ENCODE measurements at regions not wholly inside any gene's neighbourhood (a gene's known extent, or its start where the extent isn't known, plus 50 kb on each side); places are given as distances from the start of the nearest gene placed in this dataset.
A peak's percentile ranks its signal among the peaks of the same experiment; 100 is the strongest.

DNA sequence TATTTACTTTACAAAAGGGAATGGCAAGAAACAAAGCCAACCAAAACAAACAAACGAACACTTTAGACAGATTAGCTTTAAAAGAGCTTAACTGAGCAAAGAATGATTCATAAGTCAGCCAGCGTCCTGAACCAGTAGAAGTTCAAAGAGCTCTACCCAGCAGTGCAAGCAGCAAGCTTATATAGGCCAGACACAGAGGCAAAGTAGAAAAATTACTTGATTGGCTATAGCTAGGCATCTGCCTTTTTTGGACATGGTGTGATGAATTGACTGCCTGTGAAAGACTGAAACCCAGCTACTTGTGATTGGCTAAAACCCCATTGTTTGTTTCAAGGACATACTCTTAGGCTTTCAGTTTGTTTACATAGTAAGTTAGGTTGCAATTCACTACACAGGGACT lies 2120.0 kb upstream of the RAG2 start:
- Histone ChIP-seq H3K27ac (ENCODE audit: control insufficient read depth, insufficient read depth) (no peak overlapping the region), H3K4me3 (no peak overlapping the region), H3K4me1 (ENCODE audit: control insufficient read depth, insufficient read depth, low read length) (no peaks in the 10 kb centered on the region), H3K36me3 (ENCODE audit: control insufficient read depth in 2 of 2, insufficient read depth in 2 of 2, low read length in 1 of 2) (no peaks in the 10 kb centered on the region), H3K79me2 (ENCODE audit: control insufficient read depth, insufficient read depth, low read length) (no peaks in the 10 kb centered on the region), H3K9ac (ENCODE audit: control insufficient read depth, insufficient read depth, low read length) (no peak overlapping the region), H3K9me3 (replicated peaks; ENCODE audit: control insufficient read depth, insufficient read depth, low read length) (no peaks in the 10 kb centered on the region), H2AFZ (ENCODE audit: control insufficient read depth, low read depth, low read length) (no peak overlapping the region), H3K27me3 (replicated peaks in 1 of 2; ENCODE audit: control insufficient read depth in 2 of 2, insufficient read depth in 2 of 2, low read length in 1 of 2) (no peaks in the 10 kb centered on the region), H4K20me1 (ENCODE audit: control insufficient read depth, insufficient read depth) (no peaks in the 10 kb centered on the region), H3K4me2 (ENCODE audit: control insufficient read depth, insufficient read depth) (no peak overlapping the region)
- in situ Hi-C loops (cut with MboI), result no loop called here
- POLR2A ChIA-PET, result no interaction called here
- CTCF ChIA-PET, result no interaction called here
- ATAC-seq (no peak), FAIRE-seq (no peak), DNase-seq (ENCODE audit: low read depth, low spot score) (no peak)
- no TSS peak for BruUV-seq (replicated peaks)
- 0% methylated on average over 2 of the region's 2 CpGs for WGBS (ENCODE audit: insufficient coverage, insufficient replicate concordance, low lambda C conversion rate, missing lambda C conversion rate)
- intact Hi-C loops (cut with micrococcal nuclease; ENCODE audit: unreplicated experiment), result no loop called here
- no peak for TF ChIP-seq TCF3 (IDR thresholded peaks at IDR 0.05; ENCODE audit: borderline replicate concordance, insufficient read depth, low read depth, low read length)
- peak; percentile 61; the same call in 1 of the 2 replicates for TF ChIP-seq NFYB (IDR thresholded peaks at IDR 0.05; ENCODE audit: insufficient read depth, low read depth, low read length)
- SMC1A ChIA-PET (ENCODE audit: uncharacterized antibody, unreplicated experiment), result no interaction called here
- RAD21 ChIA-PET (ENCODE audit: unreplicated experiment), result no interaction called here

DNA sequence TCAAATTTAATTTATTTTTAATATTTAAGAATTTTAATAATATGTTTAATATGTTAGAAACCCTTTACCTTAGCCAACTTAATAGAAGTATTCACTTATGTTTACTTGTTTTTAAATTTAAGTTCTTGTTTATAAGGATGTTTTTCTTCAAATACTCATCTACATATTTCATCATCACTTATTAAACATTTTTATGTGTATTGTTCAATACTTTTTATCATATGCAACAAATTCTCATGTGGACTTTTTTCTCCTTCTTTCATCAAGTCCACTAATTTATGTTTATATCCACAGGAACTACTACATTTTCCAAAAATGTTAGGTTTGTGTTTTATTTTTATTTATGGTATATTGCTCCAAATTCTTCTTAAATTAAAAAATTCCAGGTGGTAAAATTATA lies 2113.1 kb upstream of the RAG2 start:
- SMC1A ChIA-PET (ENCODE audit: uncharacterized antibody, unreplicated experiment), result no interaction called here
- no peaks in the 10 kb centered on the region for H4K20me1 ChIP-seq (ENCODE audit: control insufficient read depth, insufficient read depth)
- H3K4me1 ChIP-seq (ENCODE audit: control insufficient read depth, insufficient read depth, low read length), result no peaks in the 10 kb centered on the region
- H3K4me2 ChIP-seq (ENCODE audit: control insufficient read depth, insufficient read depth), result no peak overlapping the region
- in situ Hi-C loops (cut with MboI), result no loop called here
- POLR2A ChIA-PET, result no interaction called here
- no peak overlapping the region for H3K27ac ChIP-seq (ENCODE audit: control insufficient read depth, insufficient read depth)
- intact Hi-C loops (cut with micrococcal nuclease; ENCODE audit: unreplicated experiment), result no loop called here
- H3K36me3 ChIP-seq (ENCODE audit: control insufficient read depth in 2 of 2, insufficient read depth in 2 of 2, low read length in 1 of 2), result no peaks in the 10 kb centered on the region
- no peak for ATAC-seq
- H3K27me3 ChIP-seq (replicated peaks in 1 of 2; ENCODE audit: control insufficient read depth in 2 of 2, insufficient read depth in 2 of 2, low read length in 1 of 2), result no peaks in the 10 kb centered on the region
- H3K9me3 ChIP-seq (replicated peaks; ENCODE audit: control insufficient read depth, insufficient read depth, low read length), result no peaks in the 10 kb centered on the region
- no peak overlapping the region for H2AFZ ChIP-seq (ENCODE audit: control insufficient read depth, low read depth, low read length)
- RAD21 ChIA-PET (ENCODE audit: unreplicated experiment), result no interaction called here
- no peak for DNase-seq (ENCODE audit: low read depth, low spot score)
- H3K4me3 ChIP-seq, result no peak overlapping the region
- no peak for FAIRE-seq
- H3K9ac ChIP-seq (ENCODE audit: control insufficient read depth, insufficient read depth, low read length), result no peak overlapping the region
- BruUV-seq (replicated peaks), result no TSS peak
- no peaks in the 10 kb centered on the region for H3K79me2 ChIP-seq (ENCODE audit: control insufficient read depth, insufficient read depth, low read length)
- CTCF ChIA-PET, result no interaction called here
- TF ChIP-seq RUNX3 (IDR thresholded peaks at IDR 0.05; ENCODE audit: low read length) (no peak), CBX5 (IDR thresholded peaks at IDR 0.05; ENCODE audit: low read depth) (no peak), JUND (IDR thresholded peaks at IDR 0.05; ENCODE audit: low read depth, low read length) (no peak), CEBPB (IDR thresholded peaks at IDR 0.05; ENCODE audit: borderline replicate concordance in 1 of 2, low read depth in 2 of 2, low read length in 2 of 2) (no peak), NR2C2 (IDR thresholded peaks at IDR 0.05; ENCODE audit: borderline replicate concordance, control insufficient read depth, insufficient read length, low read depth) (no peak), RELA (IDR thresholded peaks at IDR 0.05; ENCODE audit: borderline replicate concordance, partially characterized antibody) (no peak), SMAD5 (IDR thresholded peaks at IDR 0.05; ENCODE audit: low read depth) (no peak), ZSCAN29 (IDR thresholded peaks at IDR 0.05) (no peak)
- TF ChIP-seq, protein P1, sequence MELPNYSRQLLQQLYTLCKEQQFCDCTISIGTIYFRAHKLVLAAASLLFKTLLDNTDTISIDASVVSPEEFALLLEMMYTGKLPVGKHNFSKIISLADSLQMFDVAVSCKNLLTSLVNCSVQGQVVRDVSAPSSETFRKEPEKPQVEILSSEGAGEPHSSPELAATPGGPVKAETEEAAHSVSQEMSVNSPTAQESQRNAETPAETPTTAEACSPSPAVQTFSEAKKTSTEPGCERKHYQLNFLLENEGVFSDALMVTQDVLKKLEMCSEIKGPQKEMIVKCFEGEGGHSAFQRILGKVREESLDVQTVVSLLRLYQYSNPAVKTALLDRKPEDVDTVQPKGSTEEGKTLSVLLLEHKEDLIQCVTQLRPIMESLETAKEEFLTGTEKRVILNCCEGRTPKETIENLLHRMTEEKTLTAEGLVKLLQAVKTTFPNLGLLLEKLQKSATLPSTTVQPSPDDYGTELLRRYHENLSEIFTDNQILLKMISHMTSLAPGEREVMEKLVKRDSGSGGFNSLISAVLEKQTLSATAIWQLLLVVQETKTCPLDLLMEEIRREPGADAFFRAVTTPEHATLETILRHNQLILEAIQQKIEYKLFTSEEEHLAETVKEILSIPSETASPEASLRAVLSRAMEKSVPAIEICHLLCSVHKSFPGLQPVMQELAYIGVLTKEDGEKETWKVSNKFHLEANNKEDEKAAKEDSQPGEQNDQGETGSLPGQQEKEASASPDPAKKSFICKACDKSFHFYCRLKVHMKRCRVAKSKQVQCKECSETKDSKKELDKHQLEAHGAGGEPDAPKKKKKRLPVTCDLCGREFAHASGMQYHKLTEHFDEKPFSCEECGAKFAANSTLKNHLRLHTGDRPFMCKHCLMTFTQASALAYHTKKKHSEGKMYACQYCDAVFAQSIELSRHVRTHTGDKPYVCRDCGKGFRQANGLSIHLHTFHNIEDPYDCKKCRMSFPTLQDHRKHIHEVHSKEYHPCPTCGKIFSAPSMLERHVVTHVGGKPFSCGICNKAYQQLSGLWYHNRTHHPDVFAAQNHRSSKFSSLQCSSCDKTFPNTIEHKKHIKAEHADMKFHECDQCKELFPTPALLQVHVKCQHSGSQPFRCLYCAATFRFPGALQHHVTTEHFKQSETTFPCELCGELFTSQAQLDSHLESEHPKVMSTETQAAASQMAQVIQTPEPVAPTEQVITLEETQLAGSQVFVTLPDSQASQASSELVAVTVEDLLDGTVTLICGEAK (IDR thresholded peaks at IDR 0.05; ENCODE audit: borderline replicate concordance), result no peak
- TF ChIP-seq, protein P2, sequence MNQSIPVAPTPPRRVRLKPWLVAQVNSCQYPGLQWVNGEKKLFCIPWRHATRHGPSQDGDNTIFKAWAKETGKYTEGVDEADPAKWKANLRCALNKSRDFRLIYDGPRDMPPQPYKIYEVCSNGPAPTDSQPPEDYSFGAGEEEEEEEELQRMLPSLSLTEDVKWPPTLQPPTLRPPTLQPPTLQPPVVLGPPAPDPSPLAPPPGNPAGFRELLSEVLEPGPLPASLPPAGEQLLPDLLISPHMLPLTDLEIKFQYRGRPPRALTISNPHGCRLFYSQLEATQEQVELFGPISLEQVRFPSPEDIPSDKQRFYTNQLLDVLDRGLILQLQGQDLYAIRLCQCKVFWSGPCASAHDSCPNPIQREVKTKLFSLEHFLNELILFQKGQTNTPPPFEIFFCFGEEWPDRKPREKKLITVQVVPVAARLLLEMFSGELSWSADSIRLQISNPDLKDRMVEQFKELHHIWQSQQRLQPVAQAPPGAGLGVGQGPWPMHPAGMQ (IDR thresholded peaks at IDR 0.05; ENCODE audit: borderline replicate concordance), result no peak
- TF ChIP-seq, protein P3, sequence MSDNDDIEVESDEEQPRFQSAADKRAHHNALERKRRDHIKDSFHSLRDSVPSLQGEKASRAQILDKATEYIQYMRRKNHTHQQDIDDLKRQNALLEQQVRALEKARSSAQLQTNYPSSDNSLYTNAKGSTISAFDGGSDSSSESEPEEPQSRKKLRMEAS (IDR thresholded peaks at IDR 0.05; ENCODE audit: low read depth, low read length), result no peak

All from GM12878 (cell line).